ENCODE measurements at regions not wholly inside any gene's neighbourhood (a gene's known extent, or its start where the extent isn't known, plus 50 kb on each side); places are given as distances from the start of the nearest gene placed in this dataset.
A peak's percentile ranks its signal among the peaks of the same experiment; 100 is the strongest.

DNA sequence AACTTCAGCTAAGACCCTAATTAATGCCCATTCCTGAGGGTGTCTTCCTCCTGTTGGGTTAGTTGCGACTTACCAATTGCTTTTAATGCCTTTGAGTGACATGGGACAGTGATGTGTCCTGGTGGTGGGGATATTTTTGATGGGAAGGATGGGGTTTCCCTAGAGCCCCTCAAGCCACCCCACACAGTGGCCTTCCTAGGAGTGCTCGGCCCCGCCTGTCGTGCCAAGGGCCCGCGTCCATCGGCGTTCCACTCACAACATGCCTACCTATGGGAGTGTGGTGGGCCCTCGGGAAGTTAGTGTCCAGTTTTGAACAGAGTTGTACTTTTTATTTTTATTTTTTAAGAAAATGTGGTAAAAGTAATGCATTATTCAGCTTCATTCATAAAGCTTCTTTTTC is 50.1 kb upstream of the TSPAN2 start:
- H2BK120ac ChIP-seq (replicated peaks; ENCODE audit: low read depth, low read length): peak overlapping the region; percentile 18
- no peak overlapping the region for H3K56ac ChIP-seq (replicated peaks; ENCODE audit: insufficient read length, low read depth, low read length)
- H4K20me1 ChIP-seq (replicated peaks in 1 of 2; ENCODE audit: control insufficient read depth in 1 of 2, insufficient read depth in 2 of 2, low read length in 2 of 2): no peaks in the 10 kb centered on the region
- 78% methylated on average over 9 of the region's 9 CpGs; no CpG with 5 or more reads in 1 of the 2 experiments for WGBS, 2 experiments (ENCODE audit: extremely low coverage in 1 of 2, insufficient coverage in 1 of 2, insufficient read length in 1 of 2, insufficient replicate concordance in 2 of 2, low coverage in 1 of 2, low lambda C conversion rate in 2 of 2, missing lambda C conversion rate in 1 of 2)
- no peak for DNase-seq (ENCODE audit: low read depth in 1 of 2, low spot score in 2 of 2)
- no peaks in the 10 kb centered on the region for H3K36me3 ChIP-seq (ENCODE audit: control insufficient read depth in 2 of 4, insufficient read depth in 4 of 4, low read length in 3 of 4)
- H2BK12ac ChIP-seq (ENCODE audit: low read depth, low read length): peak overlapping the region; percentile 89; the same call in 1 of the 2 replicates
- no peak overlapping the region for H4K5ac ChIP-seq (ENCODE audit: insufficient read length, low read depth, low read length)
- H4K8ac ChIP-seq (ENCODE audit: extremely low read depth, insufficient read depth, low read length): no peak overlapping the region
- H3K18ac ChIP-seq (ENCODE audit: extremely low read depth, low read length): no peak overlapping the region
- no peak overlapping the region for H3K4me2 ChIP-seq (ENCODE audit: insufficient read depth in 1 of 2, low read depth in 2 of 2, low read length in 2 of 2)
- H2AFZ ChIP-seq (ENCODE audit: low read length): peak overlapping the region; percentile 97
- no peak overlapping the region for H2BK20ac ChIP-seq (ENCODE audit: low read length)
- H2BK5ac ChIP-seq (ENCODE audit: low read depth, low read length): 0 out of 2 replicates have a peak overlapping the region, but pooled peaks have one; percentile 26
- peaks cover 0 to 2% (median 0%) of the 10 kb centered on the region in 4 experiments; a peak in 2 of 7 replicates for H3K4me1 ChIP-seq (replicated peaks in 1 of 4; ENCODE audit: control insufficient read depth in 3 of 4, insufficient read depth in 4 of 4, low read length in 3 of 4)
- H3K79me2 ChIP-seq (ENCODE audit: control insufficient read depth in 1 of 2, insufficient read depth in 2 of 2, low read length in 2 of 2): no peaks in the 10 kb centered on the region
- no peak overlapping the region for H2AK5ac ChIP-seq (ENCODE audit: low read depth, low read length)
- H3K23me2 ChIP-seq (ENCODE audit: low read depth, low read length): no peaks in the 10 kb centered on the region; the same call in 1 of the 2 replicates
- H3K9me3 ChIP-seq (ENCODE audit: insufficient read depth in 2 of 2, low read depth in 1 of 2, low read length in 1 of 2): no peaks in the 10 kb centered on the region
- no peak overlapping the region for H3K4me3 ChIP-seq (ENCODE audit: extremely low read depth in 1 of 4, insufficient read depth in 2 of 4, low read depth in 3 of 4, low read length in 4 of 4)
- peak overlapping the region; percentile 42 for H4K91ac ChIP-seq (replicated peaks; ENCODE audit: insufficient read length, low read length)
- H3K23ac ChIP-seq (ENCODE audit: insufficient read length): no peak overlapping the region
- ChIA-PET POLR2A (ENCODE audit: partially characterized antibody) (no interaction called here), CTCF (ENCODE audit: partially characterized antibody) (interaction anchor here (0.5 to 8.7 kb wide), 30 partner anchors 12 to 632 kb away, joined by 3 to 125 read pairs (median 4); no protein-coding TSS in a partner anchor)
- no peak for FAIRE-seq
- no peak overlapping the region for H3K9ac ChIP-seq (replicated peaks in 1 of 4; ENCODE audit: extremely low read depth in 1 of 4, low read depth in 3 of 4, low read length in 3 of 4)
- H3K27me3 ChIP-seq (replicated peaks in 1 of 4; ENCODE audit: control insufficient read depth in 3 of 4, extremely low read depth in 1 of 4, insufficient read depth in 3 of 4, low read length in 3 of 4): no peaks in the 10 kb centered on the region
- no peak overlapping the region for H3K27ac ChIP-seq (ENCODE audit: low read depth, low read length)
- no peak overlapping the region for H3K4ac ChIP-seq (replicated peaks; ENCODE audit: insufficient read length, low read depth, low read length)
- no peak overlapping the region for H3K14ac ChIP-seq (ENCODE audit: insufficient read length)
- TF ChIP-seq BCL11A (IDR thresholded peaks at IDR 0.05; ENCODE audit: low read depth in 2 of 2, low read length in 2 of 2): no peak
- TF ChIP-seq RAD21 (IDR thresholded peaks at IDR 0.05 in 1 of 2, conservative IDR thresholded peaks at IDR 0.05 in 1 of 2; ENCODE audit: low read depth in 2 of 2, low read length in 2 of 2): no peak
- TF ChIP-seq BRCA1 (IDR thresholded peaks at IDR 0.05; ENCODE audit: low read depth, low read length): no peak
- no peak for TF ChIP-seq KDM5A (IDR thresholded peaks at IDR 0.05; ENCODE audit: low read length)
- peak overlapping the region; percentile 83; the same call in 1 of the 2 replicates for H2BK15ac ChIP-seq (ENCODE audit: low read length)
- H3K79me1 ChIP-seq (ENCODE audit: low read depth, low read length): no peaks in the 10 kb centered on the region

All from H1 (cell line).